ENCODE measurements at regions not wholly inside any gene's neighbourhood (a gene's known extent, or its start where the extent isn't known, plus 50 kb on each side); places are given as distances from the start of the nearest gene placed in this dataset.

- H3K27me3 ChIP-seq (ENCODE audit: control insufficient read depth, insufficient read depth, low read length): no peaks in the 10 kb centered on the region
- no peaks in the 10 kb centered on the region for H3K36me3 ChIP-seq (ENCODE audit: control insufficient read depth, insufficient read depth, low read length)
- no peak overlapping the region for H3K27ac ChIP-seq (ENCODE audit: low read depth, low read length)
- no peak for DNase-seq (ENCODE audit: low read depth in 4 of 6, low spot score in 6 of 6)
- H3K9me3 ChIP-seq (ENCODE audit: control insufficient read depth, insufficient read depth, low read length): peaks cover 7% of the 10 kb centered on the region
- peaks cover 3% of the 10 kb centered on the region for H3K4me1 ChIP-seq (ENCODE audit: control insufficient read depth, insufficient read depth, low read length)
- no CpG with 5 or more reads among the region's 3 CpGs for WGBS (ENCODE audit: insufficient coverage)
- H3K4me3 ChIP-seq (ENCODE audit: low read depth, low read length): no peak overlapping the region
Observed at GRCh38 chr2:217293607-217294006, 433.7 kb upstream of the TNP1 start.

GRCh38 chr2:217293046-217293445 is 433.2 kb upstream of the TNP1 start:
- 95% methylated on average over 5 of the region's 5 CpGs for WGBS (ENCODE audit: insufficient coverage)
- Histone ChIP-seq H3K27me3 (ENCODE audit: control insufficient read depth, insufficient read depth, low read length) (no peaks in the 10 kb centered on the region), H3K4me3 (ENCODE audit: low read depth, low read length) (no peak overlapping the region), H3K36me3 (ENCODE audit: control insufficient read depth, insufficient read depth, low read length) (no peaks in the 10 kb centered on the region), H3K9me3 (ENCODE audit: control insufficient read depth, insufficient read depth, low read length) (peaks cover 7% of the 10 kb centered on the region), H3K27ac (ENCODE audit: low read depth, low read length) (no peak overlapping the region), H3K4me1 (ENCODE audit: control insufficient read depth, insufficient read depth, low read length) (peaks cover 3% of the 10 kb centered on the region)
- DNase-seq (ENCODE audit: low read depth in 4 of 6, low spot score in 6 of 6): no peak

GRCh38 chr2:217291259-217291658 is 431.4 kb upstream of the TNP1 start:
- no peaks in the 10 kb centered on the region for H3K27me3 ChIP-seq (ENCODE audit: control insufficient read depth, insufficient read depth, low read length)
- DNase-seq (ENCODE audit: low read depth in 4 of 6, low spot score in 6 of 6): no peak
- no peak overlapping the region for H3K27ac ChIP-seq (ENCODE audit: low read depth, low read length)
- H3K9me3 ChIP-seq (ENCODE audit: control insufficient read depth, insufficient read depth, low read length): no peaks in the 10 kb centered on the region
- H3K4me3 ChIP-seq (ENCODE audit: low read depth, low read length): no peak overlapping the region
- no peaks in the 10 kb centered on the region for H3K36me3 ChIP-seq (ENCODE audit: control insufficient read depth, insufficient read depth, low read length)
- WGBS (ENCODE audit: insufficient coverage): 97% methylated on average over 5 of the region's 5 CpGs
- peaks cover 3% of the 10 kb centered on the region for H3K4me1 ChIP-seq (ENCODE audit: control insufficient read depth, insufficient read depth, low read length)

- no peak for DNase-seq (ENCODE audit: low read depth in 4 of 6, low spot score in 6 of 6)
- H3K4me3 ChIP-seq (ENCODE audit: low read depth, low read length): no peak overlapping the region
- H3K27me3 ChIP-seq (ENCODE audit: control insufficient read depth, insufficient read depth, low read length): no peaks in the 10 kb centered on the region
- H3K4me1 ChIP-seq (ENCODE audit: control insufficient read depth, insufficient read depth, low read length): peaks cover 3% of the 10 kb centered on the region
- no peak overlapping the region for H3K27ac ChIP-seq (ENCODE audit: low read depth, low read length)
- H3K9me3 ChIP-seq (ENCODE audit: control insufficient read depth, insufficient read depth, low read length): no peaks in the 10 kb centered on the region
- no peaks in the 10 kb centered on the region for H3K36me3 ChIP-seq (ENCODE audit: control insufficient read depth, insufficient read depth, low read length)
Observed at GRCh38 chr2:217290467-217290866, 430.6 kb upstream of the TNP1 start.

- no peaks in the 10 kb centered on the region for H3K9me3 ChIP-seq (ENCODE audit: control insufficient read depth, insufficient read depth, low read length)
- WGBS (ENCODE audit: insufficient coverage): 13% methylated on average over 1 of the region's 2 CpGs
- H3K4me1 ChIP-seq (ENCODE audit: control insufficient read depth, insufficient read depth, low read length): peaks cover 3% of the 10 kb centered on the region
- H3K36me3 ChIP-seq (ENCODE audit: control insufficient read depth, insufficient read depth, low read length): no peaks in the 10 kb centered on the region
- H3K27ac ChIP-seq (ENCODE audit: low read depth, low read length): no peak overlapping the region
- no peak overlapping the region for H3K4me3 ChIP-seq (ENCODE audit: low read depth, low read length)
- peak in 1 of 6 donors; percentile 83 for DNase-seq (ENCODE audit: low read depth in 4 of 6, low spot score in 6 of 6)
- no peaks in the 10 kb centered on the region for H3K27me3 ChIP-seq (ENCODE audit: control insufficient read depth, insufficient read depth, low read length)
Observed at GRCh38 chr2:217289907-217290280, 430.0 kb upstream of the TNP1 start.

GRCh38 chr2:217289177-217289906 is 429.5 kb upstream of the TNP1 start:
- Histone ChIP-seq H3K9me3 (ENCODE audit: control insufficient read depth, insufficient read depth, low read length) (no peaks in the 10 kb centered on the region), H3K27ac (ENCODE audit: low read depth, low read length) (no peak overlapping the region), H3K27me3 (ENCODE audit: control insufficient read depth, insufficient read depth, low read length) (no peaks in the 10 kb centered on the region), H3K36me3 (ENCODE audit: control insufficient read depth, insufficient read depth, low read length) (no peaks in the 10 kb centered on the region), H3K4me3 (ENCODE audit: low read depth, low read length) (no peak overlapping the region), H3K4me1 (ENCODE audit: control insufficient read depth, insufficient read depth, low read length) (peaks cover 3% of the 10 kb centered on the region)
- 44% methylated on average over 1 of the region's 2 CpGs for WGBS (ENCODE audit: insufficient coverage)
- DNase-seq (ENCODE audit: low read depth in 4 of 6, low spot score in 6 of 6): peak in 1 of 6 donors; percentile 6

GRCh38 chr2:217288472-217289063 is 428.7 kb upstream of the TNP1 start:
- Histone ChIP-seq H3K4me3 (ENCODE audit: low read depth, low read length) (no peak overlapping the region), H3K4me1 (ENCODE audit: control insufficient read depth, insufficient read depth, low read length) (peaks cover 3% of the 10 kb centered on the region), H3K27me3 (ENCODE audit: control insufficient read depth, insufficient read depth, low read length) (no peaks in the 10 kb centered on the region), H3K36me3 (ENCODE audit: control insufficient read depth, insufficient read depth, low read length) (no peaks in the 10 kb centered on the region), H3K27ac (ENCODE audit: low read depth, low read length) (no peak overlapping the region), H3K9me3 (ENCODE audit: control insufficient read depth, insufficient read depth, low read length) (no peaks in the 10 kb centered on the region)
- no peak for DNase-seq (ENCODE audit: low read depth in 4 of 6, low spot score in 6 of 6)
- WGBS (ENCODE audit: insufficient coverage): 100% methylated on average over 1 of the region's 3 CpGs

- Histone ChIP-seq H3K4me1 (ENCODE audit: control insufficient read depth, insufficient read depth, low read length) (peaks cover 3% of the 10 kb centered on the region), H3K9me3 (ENCODE audit: control insufficient read depth, insufficient read depth, low read length) (no peaks in the 10 kb centered on the region), H3K27me3 (ENCODE audit: control insufficient read depth, insufficient read depth, low read length) (no peaks in the 10 kb centered on the region), H3K36me3 (ENCODE audit: control insufficient read depth, insufficient read depth, low read length) (no peaks in the 10 kb centered on the region), H3K27ac (ENCODE audit: low read depth, low read length) (no peak overlapping the region), H3K4me3 (ENCODE audit: low read depth, low read length) (no peak overlapping the region)
- WGBS (ENCODE audit: insufficient coverage): no CpG with 5 or more reads among the region's 2 CpGs
- DNase-seq (ENCODE audit: low read depth in 4 of 6, low spot score in 6 of 6): no peak
Observed at GRCh38 chr2:217286833-217287232, 427.0 kb upstream of the TNP1 start.

GRCh38 chr2:217285926-217286325 is 426.1 kb upstream of the TNP1 start:
- Histone ChIP-seq H3K27me3 (ENCODE audit: control insufficient read depth, insufficient read depth, low read length) (no peaks in the 10 kb centered on the region), H3K4me3 (ENCODE audit: low read depth, low read length) (no peak overlapping the region), H3K9me3 (ENCODE audit: control insufficient read depth, insufficient read depth, low read length) (no peaks in the 10 kb centered on the region), H3K27ac (ENCODE audit: low read depth, low read length) (no peak overlapping the region), H3K36me3 (ENCODE audit: control insufficient read depth, insufficient read depth, low read length) (no peaks in the 10 kb centered on the region), H3K4me1 (ENCODE audit: control insufficient read depth, insufficient read depth, low read length) (peaks cover 3% of the 10 kb centered on the region)
- DNase-seq (ENCODE audit: low read depth in 4 of 6, low spot score in 6 of 6): no peak
- 100% methylated on average over 1 of the region's 4 CpGs for WGBS (ENCODE audit: insufficient coverage)

- no peaks in the 10 kb centered on the region for H3K27me3 ChIP-seq (ENCODE audit: control insufficient read depth, insufficient read depth, low read length)
- WGBS (ENCODE audit: insufficient coverage): 87% methylated on average over 3 of the region's 6 CpGs
- no peaks in the 10 kb centered on the region for H3K36me3 ChIP-seq (ENCODE audit: control insufficient read depth, insufficient read depth, low read length)
- no peaks in the 10 kb centered on the region for H3K4me1 ChIP-seq (ENCODE audit: control insufficient read depth, insufficient read depth, low read length)
- H3K4me3 ChIP-seq (ENCODE audit: low read depth, low read length): no peak overlapping the region
- peak in 1 of 6 donors; percentile 16 for DNase-seq (ENCODE audit: low read depth in 4 of 6, low spot score in 6 of 6)
- H3K27ac ChIP-seq (ENCODE audit: low read depth, low read length): no peak overlapping the region
- no peaks in the 10 kb centered on the region for H3K9me3 ChIP-seq (ENCODE audit: control insufficient read depth, insufficient read depth, low read length)
Observed at GRCh38 chr2:217283460-217283859, 423.6 kb upstream of the TNP1 start.

Measured in spinal cord (tissue), 9 donors.